HG02943 (cell line): ENCODE measurements at regions not wholly inside any gene's neighbourhood (a gene's known extent, or its start where the extent isn't known, plus 50 kb on each side); places are given as distances from the start of the nearest gene placed in this dataset.

Experiments
- ATAC-seq: cut with Tn5 transposase; IDR thresholded peaks from one replicate; pipeline ENCODE4 v1.9.1; 2021; ENCODE audit warnings: mild to moderate bottlenecking, low read depth, moderate library complexity; ENCODE audit not compliant: unreplicated experiment

DNA sequence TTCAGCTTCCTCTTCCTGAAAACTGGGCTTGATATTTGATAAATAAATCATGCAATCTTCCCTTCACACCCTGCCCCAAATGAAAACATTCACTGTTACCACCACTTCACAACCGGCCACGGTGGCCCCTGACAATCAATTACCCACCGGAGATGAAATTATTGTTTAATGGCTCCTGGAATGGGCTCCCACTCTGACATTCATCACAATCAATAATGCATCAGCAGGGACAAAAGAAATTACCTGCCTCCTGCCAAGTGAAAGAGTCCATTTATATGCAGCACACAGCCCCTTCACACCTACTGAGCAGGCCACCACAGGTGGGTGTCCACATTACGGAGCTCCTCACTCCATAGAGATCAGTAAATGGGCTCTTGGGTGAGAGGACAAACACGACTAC, 193.5 kb upstream of the SNX19 start:
- ATAC-seq: no peak

DNA sequence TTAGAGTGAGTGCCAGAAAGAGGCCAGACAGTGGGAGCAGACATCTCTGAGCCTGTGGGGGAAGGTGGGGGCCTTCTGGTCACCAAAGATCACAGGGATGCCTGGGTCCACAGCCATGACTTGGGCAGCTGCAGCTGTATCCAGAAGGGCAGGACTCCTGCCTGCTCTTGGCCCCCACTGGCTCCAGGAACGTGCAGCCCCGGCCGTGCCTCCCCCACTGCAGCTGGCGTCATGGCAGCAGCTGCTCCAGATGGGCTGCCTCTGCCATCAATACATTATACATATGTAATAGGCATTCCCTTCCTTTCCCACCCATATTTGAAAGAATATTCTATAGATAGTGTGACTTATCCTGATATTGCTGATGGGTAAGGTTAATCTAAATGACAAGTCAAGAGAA, 195.5 kb upstream of the SNX19 start:
- ATAC-seq: no peak

DNA sequence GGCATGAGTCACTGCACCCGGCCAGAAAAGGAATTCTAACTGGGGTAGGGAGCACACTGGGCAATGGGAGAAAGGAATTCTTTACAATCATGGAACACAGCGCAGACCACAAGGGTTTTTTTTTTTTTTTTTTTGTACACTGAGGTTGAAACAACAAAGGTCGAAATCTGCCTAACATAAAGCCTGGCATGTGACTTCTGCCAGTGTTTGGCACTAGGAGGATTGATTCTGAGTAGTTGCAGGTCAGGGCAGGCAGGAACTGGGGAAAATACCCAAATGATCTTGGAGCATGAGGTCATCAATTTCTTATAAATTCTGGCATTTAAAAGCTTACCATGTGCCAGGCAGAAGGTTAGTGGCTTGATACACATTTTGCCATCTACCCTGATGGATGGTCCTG, 202.0 kb upstream of the SNX19 start:
- ATAC-seq: no peak

DNA sequence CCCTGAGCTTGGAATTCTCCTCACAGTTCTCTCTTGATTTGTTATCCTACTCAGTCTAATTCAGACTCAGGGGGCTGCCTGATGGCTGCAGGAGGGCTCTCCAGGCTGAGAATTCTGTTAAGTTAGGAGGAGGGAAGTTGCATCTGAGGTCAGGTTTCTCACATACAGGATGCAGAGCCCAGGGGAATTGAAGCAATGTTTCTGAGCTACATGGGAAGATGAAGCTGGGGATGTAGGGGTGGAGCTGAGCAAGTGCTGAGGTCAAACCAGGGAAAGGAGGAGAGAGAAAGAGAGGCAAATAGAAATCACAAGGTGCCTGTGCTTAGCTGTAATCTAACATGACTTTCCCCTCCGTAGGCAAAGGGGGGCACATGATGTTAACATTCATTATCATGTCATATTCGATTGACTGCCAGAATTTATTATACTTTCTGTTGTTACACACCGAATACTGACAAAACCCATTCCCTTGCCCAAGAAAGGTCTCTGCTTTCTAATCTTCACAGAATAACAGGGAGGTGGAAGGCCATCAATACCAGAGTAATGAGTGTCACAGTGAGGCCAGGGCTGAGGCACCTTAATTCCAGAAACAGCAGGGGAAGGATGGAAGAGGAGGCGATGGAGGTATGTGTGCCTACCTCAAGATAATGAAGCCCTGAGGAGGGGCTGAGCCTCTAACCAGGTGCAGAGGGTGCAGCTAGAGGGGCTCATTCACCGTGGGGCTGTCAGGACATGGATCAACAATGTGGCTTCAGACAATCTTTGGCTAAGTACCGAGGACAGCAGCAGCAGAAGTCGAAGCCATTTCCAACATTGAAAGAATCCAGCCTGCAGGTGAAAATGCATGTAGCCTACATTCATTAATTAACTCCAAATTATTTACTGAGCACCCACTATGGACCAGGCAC, 205.4 kb upstream of the SNX19 start:
- ATAC-seq: no peak

DNA sequence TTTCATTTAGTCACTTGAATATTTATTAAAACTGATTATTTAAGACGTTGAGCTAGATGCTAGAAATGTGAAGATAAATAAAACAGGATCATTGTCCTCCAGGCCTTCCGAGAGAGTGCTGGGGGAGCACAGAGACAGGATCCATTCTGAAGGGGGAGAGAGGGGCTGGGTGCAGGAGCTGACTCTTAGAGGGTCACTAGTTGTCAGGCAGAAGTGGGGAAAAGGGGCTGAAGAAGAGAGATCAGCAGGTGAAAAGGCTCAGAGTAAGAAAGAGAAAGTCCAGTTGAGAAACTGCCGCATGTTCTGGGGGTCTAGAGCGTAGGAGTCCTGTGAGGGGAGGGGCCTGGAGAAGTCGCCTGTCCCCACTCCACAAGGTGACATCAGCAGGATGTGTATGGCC, 206.2 kb upstream of the SNX19 start:
- ATAC-seq: no peak

DNA sequence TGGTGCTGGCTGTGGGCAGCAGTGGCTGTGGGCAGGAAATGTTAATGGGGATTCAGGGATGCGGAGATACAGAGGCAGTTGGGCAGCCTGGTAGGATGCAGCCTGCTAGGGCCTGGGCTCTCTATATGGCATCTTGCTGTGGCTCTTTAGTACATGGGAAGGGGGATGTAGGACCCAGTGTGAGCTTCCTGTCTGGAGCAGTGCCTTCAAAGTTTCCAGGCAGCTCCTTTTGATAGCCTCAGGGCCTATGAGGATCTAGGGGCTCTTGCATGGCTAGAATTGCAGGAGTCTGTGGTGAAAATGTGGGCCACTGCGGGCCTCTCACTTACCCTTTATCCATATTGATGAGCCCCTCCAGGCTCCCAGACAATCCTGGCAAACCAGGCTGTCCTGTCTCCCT, 213.2 kb upstream of the SNX19 start:
- no peak for ATAC-seq

DNA sequence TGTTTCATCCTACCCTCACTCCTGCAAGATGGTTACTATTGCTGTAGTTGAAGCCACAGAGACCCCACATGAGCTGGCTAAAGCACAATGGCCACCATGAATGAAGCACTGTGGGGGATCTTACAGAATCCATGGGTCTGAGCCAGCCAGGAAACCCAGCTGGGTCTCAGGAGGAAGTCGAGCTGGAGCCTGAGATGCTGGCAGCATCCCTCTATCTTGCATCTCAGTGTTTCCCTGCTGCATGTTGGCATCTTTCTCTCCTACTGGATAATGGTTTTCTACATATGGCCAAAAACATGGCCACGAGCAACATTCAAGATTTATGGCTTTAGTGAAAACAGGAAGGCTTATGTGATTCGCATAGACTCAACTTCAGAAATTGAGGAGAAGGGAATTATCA, 219.3 kb upstream of the SNX19 start:
- ATAC-seq: no peak

DNA sequence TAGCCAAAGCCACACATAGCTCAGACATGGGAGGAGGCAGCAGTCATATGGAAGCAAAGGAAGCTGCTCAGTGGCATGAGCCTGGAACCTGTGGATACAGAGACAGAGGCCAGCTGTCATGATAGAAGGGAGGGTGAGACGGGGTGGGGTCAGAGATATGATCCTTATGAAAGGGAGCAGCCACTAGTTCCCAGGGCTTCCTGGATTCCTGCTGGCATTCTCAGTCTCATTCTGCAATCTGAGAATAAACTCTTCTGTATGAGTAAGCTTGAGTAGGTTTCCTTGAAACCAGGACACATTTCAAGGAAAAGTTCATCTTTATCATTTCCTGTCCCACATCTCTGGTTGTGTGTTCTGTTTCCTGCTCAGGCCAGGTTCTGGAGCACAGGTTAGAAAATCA, 220.2 kb upstream of the SNX19 start:
- ATAC-seq: no peak

DNA sequence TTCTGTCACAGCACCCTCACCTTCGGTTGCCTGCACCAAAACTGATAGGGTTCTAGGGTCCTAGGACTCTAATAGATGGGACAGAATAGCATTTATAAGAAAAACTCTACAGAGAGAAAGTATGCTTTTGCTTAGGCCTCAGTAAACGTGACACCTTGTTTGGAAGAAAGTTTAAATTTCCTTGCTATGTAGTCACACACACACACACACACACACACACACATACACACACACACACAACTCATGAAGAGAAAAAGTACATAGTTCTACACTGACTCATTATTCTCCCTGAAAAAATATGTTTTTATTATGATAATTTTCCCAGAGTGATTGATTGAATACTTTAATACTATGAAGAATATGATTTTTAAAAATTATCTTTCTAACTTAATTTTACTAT, 220.8 kb upstream of the SNX19 start:
- no peak for ATAC-seq

DNA sequence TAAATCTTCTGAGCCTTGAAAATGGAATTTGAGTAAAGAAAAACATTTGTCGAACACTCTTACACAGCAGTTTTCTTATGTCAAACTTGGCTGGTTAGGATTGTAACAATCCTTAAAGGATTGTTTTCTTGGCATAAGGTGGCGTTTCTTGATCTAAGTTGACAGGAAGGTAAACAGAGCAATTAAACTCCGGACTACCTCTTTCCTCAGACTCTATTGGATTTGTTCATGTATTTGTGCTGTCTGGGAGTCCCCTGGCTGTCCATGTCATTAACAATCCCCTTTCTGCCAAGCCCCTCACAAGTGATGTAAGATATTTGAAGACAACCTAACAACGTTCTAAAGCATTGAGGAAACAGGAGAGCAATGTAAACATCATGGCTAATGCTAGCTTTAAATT, 222.5 kb upstream of the SNX19 start:
- no peak for ATAC-seq

DNA sequence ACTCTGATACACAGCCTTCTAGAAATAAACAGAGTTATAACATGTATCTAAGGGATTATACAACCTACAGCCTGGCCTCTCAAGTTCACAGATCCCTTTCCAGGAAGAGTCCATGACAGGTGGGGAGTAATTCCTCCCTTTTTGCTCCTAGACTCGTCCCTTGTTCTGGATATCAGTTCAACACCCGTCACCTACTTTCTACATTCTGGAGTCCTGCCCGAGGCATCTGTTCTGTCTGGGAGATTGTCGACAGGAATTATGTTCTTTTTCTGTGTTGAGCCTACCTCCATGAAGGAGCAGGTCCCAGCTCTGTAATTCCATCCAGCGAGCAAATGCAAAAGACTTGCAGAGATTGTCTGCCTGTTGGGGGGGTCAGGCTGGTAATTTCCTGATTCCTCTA, 224.6 kb upstream of the NTM start:
- ATAC-seq: no peak

DNA sequence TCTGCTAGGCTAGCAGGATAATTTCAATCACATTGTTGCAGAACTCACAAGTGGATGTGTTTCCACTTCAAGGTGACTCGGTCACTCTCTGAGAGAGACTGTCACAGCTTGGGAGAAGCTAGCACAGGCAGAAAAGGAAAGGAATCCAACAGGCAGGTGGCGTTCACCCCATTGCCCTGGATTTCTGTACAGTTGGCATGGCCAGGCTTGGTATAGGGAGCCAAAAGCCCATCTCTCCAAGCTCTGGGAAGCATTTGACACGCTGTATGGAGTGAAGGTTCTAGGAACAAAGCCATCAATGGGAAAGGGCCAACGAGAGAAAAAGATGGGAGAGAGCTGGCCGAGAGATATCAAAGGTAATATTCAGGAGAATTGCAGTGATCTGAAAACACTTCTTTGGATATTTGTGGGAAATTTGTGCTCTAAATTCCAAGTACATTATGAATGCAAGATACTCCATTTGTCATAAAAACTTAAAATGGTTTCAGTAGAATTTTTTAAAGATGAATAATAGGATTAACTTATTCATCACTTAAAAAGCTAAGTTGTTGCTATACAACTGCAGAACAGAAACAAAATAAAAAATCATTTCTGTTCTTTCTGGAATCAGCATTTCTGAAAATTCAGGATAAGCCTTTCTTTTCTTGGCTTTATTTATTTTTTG, 223.5 kb upstream of the NTM start:
- ATAC-seq: no peak

DNA sequence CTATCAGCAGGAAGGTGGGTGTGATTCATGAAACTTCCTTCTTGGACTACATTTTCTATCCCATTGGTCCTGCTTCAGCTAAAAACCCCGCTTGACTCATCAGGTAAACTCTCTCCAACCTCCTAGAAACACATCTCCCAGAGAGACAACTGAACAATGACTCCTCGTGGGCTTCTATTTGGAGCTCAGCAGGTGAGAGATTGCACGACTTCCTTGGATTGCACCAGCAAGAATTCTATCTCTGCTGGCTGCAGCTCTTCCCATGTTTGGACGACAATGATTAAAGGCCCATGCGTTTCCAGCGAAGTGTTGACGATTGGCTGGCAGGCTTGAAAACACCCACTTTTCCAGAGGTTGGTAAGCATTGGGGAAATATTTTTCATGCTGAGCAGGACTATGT, 216.1 kb upstream of the NTM start:
- ATAC-seq: no peak

DNA sequence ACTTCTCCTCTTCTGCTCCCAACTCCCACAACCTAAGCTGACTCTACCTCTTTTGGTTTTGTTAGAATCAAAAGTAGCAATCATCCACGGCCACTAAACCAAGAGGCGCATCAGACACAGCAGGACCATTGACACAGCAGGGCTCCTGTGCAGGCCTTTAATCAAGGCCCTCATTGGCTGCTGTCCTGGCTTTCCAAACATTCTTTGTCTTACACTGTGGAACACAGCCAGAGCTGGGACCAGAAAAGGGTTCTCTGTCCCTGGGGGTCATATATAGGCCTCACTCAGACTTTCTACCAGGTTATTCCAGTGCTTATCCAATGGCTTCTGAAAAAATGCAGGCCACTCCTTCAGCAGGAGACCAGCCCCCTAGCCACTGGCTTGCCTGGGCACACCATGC, 212.7 kb upstream of the NTM start:
- no peak for ATAC-seq

DNA sequence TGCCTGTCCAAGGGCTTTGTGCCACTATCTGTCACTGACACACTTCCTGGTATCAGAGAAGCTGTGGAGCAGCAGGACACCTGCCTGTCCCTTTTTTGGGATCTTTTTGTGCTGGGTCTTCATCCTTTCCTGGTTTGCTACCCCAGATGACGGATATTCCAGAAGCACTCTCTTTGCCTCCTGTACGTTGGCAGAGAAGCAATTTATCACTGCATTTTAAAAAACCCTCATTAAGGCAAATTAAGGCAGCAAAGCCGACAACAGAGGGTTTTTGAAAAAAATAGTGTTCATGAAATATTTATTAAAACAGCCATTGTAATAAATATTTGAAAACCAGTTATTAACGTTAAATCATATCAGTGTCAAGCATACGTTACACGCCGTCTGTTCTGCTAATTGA, 209.6 kb upstream of the NTM start:
- no peak for ATAC-seq

DNA sequence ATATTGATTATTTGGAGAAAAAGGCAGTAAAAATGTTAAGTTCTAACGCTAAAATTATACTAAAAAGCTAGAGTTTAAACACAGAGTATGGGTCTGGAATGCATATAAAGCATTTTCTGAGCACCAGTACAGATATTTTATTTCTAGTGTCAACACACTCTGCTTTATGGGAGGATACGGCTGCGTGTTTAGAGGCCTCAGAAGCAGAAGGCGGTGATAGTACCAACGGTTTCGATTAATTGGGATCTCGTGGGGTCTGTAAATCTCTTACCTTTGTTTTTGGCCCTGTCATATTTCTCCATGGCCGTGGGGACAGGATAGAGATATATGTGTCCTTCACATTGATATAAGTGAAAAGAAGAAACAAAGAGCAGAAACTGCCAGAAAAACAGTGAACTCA, 206.8 kb upstream of the NTM start:
- no peak for ATAC-seq

DNA sequence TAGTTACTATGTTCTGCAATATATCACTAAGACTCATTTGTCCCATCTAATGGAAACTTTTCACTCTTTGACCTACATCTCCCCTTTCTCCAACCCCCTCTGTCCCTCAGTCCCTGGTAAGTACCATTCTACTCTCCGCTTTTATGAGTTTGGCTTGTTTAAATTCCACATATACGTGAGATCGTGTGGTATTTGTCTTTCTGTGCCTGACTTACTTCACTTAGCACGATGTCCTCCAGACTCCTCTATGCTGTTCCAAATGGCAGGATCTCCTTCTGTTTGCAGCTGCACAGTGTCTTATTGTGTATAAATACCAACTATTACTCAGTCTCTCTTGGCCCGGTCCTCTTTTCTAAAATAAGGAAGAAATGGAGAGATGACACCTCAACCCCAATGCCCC, 205.4 kb upstream of the NTM start:
- ATAC-seq: no peak

DNA sequence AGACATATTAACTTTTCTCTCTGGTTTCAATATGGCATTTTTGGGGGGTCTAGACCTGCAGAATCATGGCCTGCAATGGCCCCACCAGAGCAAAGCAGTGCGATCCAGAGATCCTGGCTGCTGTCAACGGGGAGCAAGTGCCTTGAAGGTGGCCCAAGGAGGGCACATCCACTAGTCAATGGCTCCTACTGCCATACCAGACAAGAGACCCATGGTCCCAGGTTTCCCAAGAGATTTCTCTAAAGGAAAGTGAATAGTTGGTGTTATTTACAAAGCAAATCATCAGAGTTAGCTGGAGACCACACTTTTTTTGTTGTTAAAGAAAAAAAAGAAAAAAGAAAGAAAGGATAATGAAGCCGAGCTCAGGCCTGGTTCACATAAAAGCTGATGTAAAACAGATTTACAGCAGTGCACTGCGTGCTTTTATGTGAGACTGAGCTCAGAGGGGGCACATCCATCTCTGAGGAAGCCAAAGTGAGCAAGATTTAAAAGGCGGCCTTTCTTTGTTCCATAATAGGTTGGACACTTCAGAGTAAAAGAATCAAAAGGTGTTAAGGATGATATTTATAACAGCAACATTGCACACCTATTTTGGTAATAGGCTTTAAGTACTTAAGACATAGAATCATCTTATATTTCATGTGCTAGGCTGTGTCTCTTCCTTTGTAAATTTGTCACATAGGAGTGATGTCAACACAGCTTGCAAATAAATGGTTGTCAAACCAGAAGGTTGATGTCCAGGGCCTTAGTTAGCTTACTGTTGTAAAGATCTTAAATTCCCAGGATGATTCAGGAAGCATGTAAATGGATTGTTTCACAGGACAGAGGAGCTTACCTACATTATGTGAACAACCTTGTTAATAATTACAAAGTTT, 201.3 kb upstream of the NTM start:
- no peak for ATAC-seq

DNA sequence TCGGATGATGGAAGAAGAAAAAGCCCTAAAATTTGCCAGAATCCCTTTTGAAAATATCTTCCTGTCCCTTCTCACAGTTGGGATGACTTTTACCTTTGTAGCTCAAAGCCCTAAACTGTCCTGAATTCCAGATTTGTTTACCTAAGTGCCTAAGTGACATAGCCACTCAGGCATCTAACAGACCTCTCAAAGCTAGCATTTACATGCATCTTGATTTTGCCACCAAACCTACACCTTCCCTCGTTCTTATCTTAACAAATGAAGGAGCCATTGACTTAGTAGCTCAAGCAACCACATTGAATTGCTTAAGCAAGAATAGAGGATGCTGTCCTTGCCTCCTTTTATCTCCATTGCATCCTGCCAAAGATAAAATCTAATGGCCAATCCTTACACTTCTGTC, 198.4 kb upstream of the NTM start:
- no peak for ATAC-seq

DNA sequence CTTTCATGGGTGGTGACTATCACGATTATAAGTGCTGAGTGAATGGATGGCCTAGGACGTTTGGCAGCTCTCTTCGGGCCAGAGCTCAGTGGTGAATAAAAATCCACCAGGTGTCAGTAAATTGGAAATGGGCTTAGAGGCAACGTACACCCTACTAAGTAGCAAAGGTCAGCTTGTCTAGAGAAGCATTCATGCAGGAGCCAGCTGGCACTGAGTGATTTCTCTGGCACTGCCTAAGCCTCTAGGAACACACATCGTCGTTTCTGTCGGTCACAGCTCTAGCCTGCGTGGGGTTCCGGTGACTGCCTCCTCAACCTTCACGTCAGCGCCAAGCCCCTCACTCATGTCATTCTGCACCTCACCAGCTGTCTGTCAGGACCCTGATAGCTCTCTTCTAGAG, 192.4 kb upstream of the NTM start:
- ATAC-seq: no peak

DNA sequence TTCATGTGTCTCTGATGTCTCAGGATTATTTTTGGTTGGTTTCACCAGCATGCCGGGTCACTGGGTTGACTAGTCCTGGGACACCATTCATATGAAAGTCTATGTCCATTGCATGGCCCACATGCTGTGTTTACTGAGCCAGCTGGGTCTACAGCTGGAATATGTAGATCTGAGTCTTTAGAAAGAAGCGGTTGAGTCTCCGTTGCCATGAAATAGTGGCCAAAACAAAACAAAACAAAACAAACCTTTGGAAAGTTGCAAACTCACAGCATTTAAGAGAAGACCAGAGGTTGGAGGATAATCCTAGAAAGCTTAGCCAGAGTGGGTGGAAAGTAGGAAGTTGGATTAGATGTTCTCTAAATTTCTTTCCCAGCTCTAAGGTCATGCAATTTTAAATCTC, 191.8 kb upstream of the NTM start:
- ATAC-seq: no peak
